Hematopoietic multipotent progenitor cell treated with erythropoietin and hydrocortisone succinate and interleukin-3 and kit ligand, for 8 days (in vitro differentiated cells): ENCODE measurements at regions not wholly inside any gene's neighbourhood (a gene's known extent, or its start where the extent isn't known, plus 50 kb on each side); places are given as distances from the start of the nearest gene placed in this dataset.

Source experiments
- DNase-seq: peaks from one replicate; pipeline ENCODE4 v3.0.0-alpha.2; 2015

DNA sequence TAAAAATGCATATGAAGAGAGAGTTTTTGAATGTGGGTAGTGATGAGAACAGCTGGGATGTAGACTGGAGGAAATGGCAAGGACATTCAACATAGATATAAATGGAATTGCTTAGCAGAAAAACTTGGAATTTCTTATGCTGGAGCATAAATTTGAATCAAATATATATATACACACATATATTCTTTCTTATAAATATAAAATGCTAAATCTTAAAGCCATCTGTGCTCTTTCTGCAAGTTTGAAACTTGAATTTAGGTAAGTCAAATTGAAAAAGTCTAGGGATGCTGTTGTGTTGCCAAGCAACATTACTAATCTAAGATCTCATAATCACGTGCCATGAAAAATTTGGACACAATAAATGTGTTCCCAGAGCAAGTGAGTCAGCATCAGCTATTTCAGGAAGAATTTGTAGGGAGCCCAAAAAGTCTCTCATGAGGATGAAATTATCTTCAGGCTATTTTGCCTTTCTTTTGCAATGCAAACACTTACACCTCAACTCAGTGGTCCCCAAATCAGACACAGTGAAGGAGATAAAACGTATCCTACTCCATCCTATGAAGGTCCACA is 58.4 kb upstream of the ALDH1A1 start:
- no peak for DNase-seq

DNA sequence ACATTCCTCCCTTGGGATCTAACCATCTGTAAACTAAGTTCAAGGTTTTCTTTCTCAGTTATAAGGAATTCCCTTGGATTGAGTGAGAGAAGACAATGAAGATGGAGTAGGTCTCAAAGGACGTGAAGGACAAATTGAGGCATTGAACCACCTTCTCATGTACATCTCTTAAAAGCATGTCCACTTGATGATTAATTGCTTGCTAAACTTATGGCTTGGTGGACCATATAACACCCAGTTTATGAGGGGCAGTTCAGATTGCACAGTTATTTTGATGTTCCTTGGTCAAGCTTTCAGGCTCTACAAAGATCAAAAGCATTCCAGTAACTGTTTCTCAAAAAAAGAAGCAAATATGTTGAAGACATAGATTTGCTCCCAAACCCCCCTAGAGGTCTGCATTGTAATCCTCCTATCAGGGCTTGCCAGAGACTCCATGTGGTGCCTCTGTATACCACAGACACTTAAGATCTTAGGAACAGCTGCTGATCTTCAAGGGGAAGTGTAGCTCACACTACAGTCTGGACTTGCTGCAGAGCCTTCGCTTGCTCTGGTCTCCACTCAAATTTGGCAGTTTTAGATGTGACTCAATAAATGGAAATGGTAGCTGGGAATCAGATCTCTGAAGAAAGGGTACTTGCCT is 56.9 kb upstream of the ALDH1A1 start:
- peak; percentile 79 for DNase-seq

DNA sequence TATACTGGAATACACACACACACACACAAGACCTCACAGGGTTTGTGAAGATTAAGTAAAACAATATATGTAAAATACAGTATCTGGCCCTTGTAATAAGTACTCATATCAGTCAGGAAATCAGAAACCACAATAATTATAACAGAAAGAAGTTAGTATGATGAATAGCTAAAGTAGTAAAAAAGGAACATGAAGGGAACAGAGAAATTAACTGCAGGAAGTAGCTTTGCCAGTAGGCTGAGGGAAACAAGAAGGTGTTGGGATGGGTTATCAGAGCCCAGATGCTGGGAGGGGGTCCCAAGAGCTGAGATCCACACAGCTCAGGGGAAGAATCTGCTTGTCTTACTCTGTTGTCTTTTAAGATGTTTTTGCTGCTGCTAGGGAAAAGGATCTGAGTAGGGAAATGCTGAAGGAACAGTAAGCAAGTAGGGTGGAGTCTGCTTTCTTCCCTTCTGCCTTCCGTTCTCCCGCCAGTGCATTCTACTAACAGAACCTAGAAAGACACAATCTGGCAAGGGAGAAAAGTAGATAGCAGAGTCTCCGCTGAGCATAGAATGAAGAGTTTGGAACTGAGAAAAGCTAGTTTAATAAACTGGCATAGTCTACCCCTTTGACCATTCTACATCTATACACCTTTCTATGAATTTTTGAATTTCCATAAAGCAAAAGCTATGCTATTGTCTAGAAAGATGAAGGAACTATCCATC is 55.3 kb upstream of the ALDH1A1 start:
- no peak for DNase-seq

DNA sequence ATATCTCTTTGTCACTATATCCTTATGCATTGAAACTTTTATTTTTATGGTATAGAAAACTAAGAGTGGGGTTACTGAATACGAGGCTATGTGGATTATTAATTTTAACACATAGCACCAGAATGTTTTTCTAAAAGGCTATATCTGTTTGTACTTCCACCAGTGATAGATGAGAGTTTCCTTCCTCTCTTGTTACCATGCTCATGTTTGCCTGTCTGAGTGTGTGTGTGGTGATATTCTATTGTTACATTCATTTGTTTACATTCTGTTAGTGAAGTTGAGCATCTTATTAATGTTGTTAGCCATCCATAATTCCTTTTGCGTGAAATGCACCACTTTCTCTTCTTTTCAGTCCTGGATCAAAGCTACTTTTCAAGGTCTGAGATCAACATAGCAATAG is 54.1 kb upstream of the ALDH1A1 start:
- DNase-seq: no peak
